Esophagus muscularis mucosa (tissue), 4 donors: ENCODE measurements at regions not wholly inside any gene's neighbourhood (a gene's known extent, or its start where the extent isn't known, plus 50 kb on each side); places are given as distances from the start of the nearest gene placed in this dataset.

ENCODE experiments used
- DNase-seq: peaks from one replicate; pipeline ENCODE4 v3.0.0-alpha.2; 2017; ENCODE audit errors: extremely low spot score
- H3K27ac ChIP-seq, 4 donors: fragments of 200-600 bp; sonication (generic); replicated peaks in 1 of 4; 1 replicate in 3 of 4; 2 replicates in 1 of 4; pipeline ENCODE4 v1.5.1; 2016 to 2019; ENCODE audit warnings: mild to moderate bottlenecking in 1 of 4
- H3K27me3 ChIP-seq, 4 donors: fragments of 200-600 bp; sonication (generic); one replicate each; pipeline versions ENCODE4 v1.5.1 to v1.6.0; 2016 to 2019
- H3K36me3 ChIP-seq, 4 donors: fragments of 200-600 bp; sonication (generic); one replicate each; pipeline ENCODE4 v1.5.1; 2016 to 2019
- H3K4me1 ChIP-seq, 4 donors: fragments of 200-600 bp; sonication (generic); one replicate each; pipeline ENCODE4 v1.5.1; 2016 to 2019
- H3K4me3 ChIP-seq, 4 donors: fragments of 200-600 bp; sonication (generic); 1 replicate in 2 of 4; 2 replicates in 2 of 4; pipeline ENCODE4 v1.5.1; 2016 to 2019; ENCODE audit warnings: mild to moderate bottlenecking in 4 of 4, moderate library complexity in 1 of 4
- H3K9me3 ChIP-seq, 4 donors: fragments of 200-600 bp; sonication (generic); 1 replicate in 3 of 4; 2 replicates in 1 of 4; pipeline ENCODE4 v1.5.1; 2016 to 2019
- CTCF ChIP-seq, 3 experiments: fragments of 200-600 bp in 2 of 3; fragments of 450-650 bp in 1 of 3; sonication (generic) in 2 of 3; IDR thresholded peaks; one replicate each; pipeline ENCODE4 v1.5.1; 2017 to 2019; ENCODE audit warnings: antibody characterized with exemption in 3 of 3, mild to moderate bottlenecking in 2 of 3, moderate library complexity in 1 of 3
- EP300 ChIP-seq: sonication (generic); formaldehyde crosslinking; IDR thresholded peaks from one replicate; pipeline ENCODE4 v1.6.1; 2017; ENCODE audit warnings: antibody characterized with exemption
- POLR2A ChIP-seq: fragments of 450-650 bp; IDR thresholded peaks from one replicate; pipeline ENCODE4 v1.6.1; 2017; ENCODE audit warnings: antibody characterized with exemption, moderate library complexity, mild to moderate bottlenecking, low read depth
- POLR2AphosphoS5 ChIP-seq, 2 donors: sonication (generic); formaldehyde crosslinking; IDR thresholded peaks; one replicate each; pipeline ENCODE4 v1.6.1; 2017; ENCODE audit warnings: antibody characterized with exemption in 2 of 2
- WGBS: methylation state at CpG from one replicate; pipeline ENCODE4 v1.1.5; 2018; 5-methylcytosine and 5-hydroxymethylcytosine counted together
- intact Hi-C: fragments of 100-400 bp; cut with DNase I; formaldehyde crosslinking; loops from one replicate; pipeline ENCODE4 v1.15.1; 2023

GRCh38 chr2:71976685-71977084 lies 171.0 kb downstream of the CYP26B1 start:
- WGBS: 64% methylated on average over 1 of the region's 1 CpG
- Histone ChIP-seq H3K4me3 (no peak overlapping the region), H3K9me3 (peaks cover 0 to 15% (median 5%) of the 10 kb centered on the region in 4 donors), H3K27ac (no peak overlapping the region), H3K27me3 (peaks cover 0 to 13% (median 0%) of the 10 kb centered on the region in 4 donors), H3K36me3 (no peaks in the 10 kb centered on the region), H3K4me1 (no peaks in the 10 kb centered on the region)
- intact Hi-C loops: no loop called here
- TF ChIP-seq POLR2AphosphoS5 (IDR thresholded peaks at IDR 0.05) (no peak), POLR2A (no peak), CTCF (IDR thresholded peaks at IDR 0.05) (no peak), EP300 (no peak)
- no peak for DNase-seq

- no peaks in the 10 kb centered on the region for H3K4me1 ChIP-seq
- peaks cover 0 to 15% (median 5%) of the 10 kb centered on the region in 4 donors for H3K9me3 ChIP-seq
- no peak overlapping the region for H3K27ac ChIP-seq
- TF ChIP-seq POLR2A: no peak
- TF ChIP-seq CTCF (IDR thresholded peaks at IDR 0.05): no peak
- no peak for TF ChIP-seq POLR2AphosphoS5 (IDR thresholded peaks at IDR 0.05)
- no peak for TF ChIP-seq EP300
- H3K27me3 ChIP-seq: peaks cover 0 to 13% (median 0%) of the 10 kb centered on the region in 4 donors
- no peak overlapping the region for H3K4me3 ChIP-seq
- no peaks in the 10 kb centered on the region for H3K36me3 ChIP-seq
- no peak for DNase-seq
- intact Hi-C loops: no loop called here
Observed at GRCh38 chr2:71974846-71975245, 172.8 kb downstream of the CYP26B1 start.

- no peaks in the 10 kb centered on the region for H3K4me1 ChIP-seq
- no peaks in the 10 kb centered on the region for H3K9me3 ChIP-seq
- H3K4me3 ChIP-seq: no peak overlapping the region
- DNase-seq: no peak
- no peak overlapping the region for H3K27ac ChIP-seq
- intact Hi-C loops: no loop called here
- peaks cover 0 to 17% (median 0%) of the 10 kb centered on the region in 4 donors for H3K27me3 ChIP-seq
- no peaks in the 10 kb centered on the region for H3K36me3 ChIP-seq
- TF ChIP-seq EP300 (no peak), POLR2AphosphoS5 (IDR thresholded peaks at IDR 0.05) (no peak), CTCF (IDR thresholded peaks at IDR 0.05) (no peak), POLR2A (no peak)
- 76% methylated on average over 4 of the region's 4 CpGs for WGBS
Observed at GRCh38 chr2:71971493-71971892, 176.2 kb downstream of the CYP26B1 start.

DNA sequence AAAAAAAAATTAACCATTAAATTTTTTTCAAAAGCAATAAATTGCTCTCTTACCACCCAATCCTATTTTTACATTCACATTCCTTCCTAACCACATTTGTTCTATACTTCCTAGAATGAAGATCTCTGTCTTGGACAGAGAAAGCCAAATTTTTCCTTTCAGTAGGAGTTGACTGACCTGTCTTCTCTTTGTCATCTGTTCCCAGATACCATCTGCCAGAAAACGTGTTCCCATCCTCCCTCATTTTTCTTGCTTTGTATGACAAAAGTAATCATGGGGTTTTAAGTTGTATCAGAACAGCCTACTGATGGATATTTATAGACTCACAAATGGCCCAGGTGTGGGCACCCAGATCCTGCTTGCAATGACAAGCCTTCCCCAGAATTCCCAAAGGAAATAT lies 182.1 kb downstream of the CYP26B1 start:
- no peaks in the 10 kb centered on the region for H3K9me3 ChIP-seq
- no peak overlapping the region for H3K4me3 ChIP-seq
- peaks cover 0 to 10% (median 0%) of the 10 kb centered on the region in 4 donors for H3K27me3 ChIP-seq
- no peaks in the 10 kb centered on the region for H3K36me3 ChIP-seq
- TF ChIP-seq POLR2AphosphoS5 (IDR thresholded peaks at IDR 0.05): no peak
- TF ChIP-seq CTCF (IDR thresholded peaks at IDR 0.05): no peak
- TF ChIP-seq POLR2A: no peak
- no peak for TF ChIP-seq EP300
- H3K4me1 ChIP-seq: no peaks in the 10 kb centered on the region
- intact Hi-C loops: no loop called here
- 9% methylated on average over 1 of the region's 1 CpG for WGBS
- H3K27ac ChIP-seq: no peak overlapping the region
- DNase-seq: no peak
